DOHH2 (cell line): ENCODE measurements at regions not wholly inside any gene's neighbourhood (a gene's known extent, or its start where the extent isn't known, plus 50 kb on each side); places are given as distances from the start of the nearest gene placed in this dataset.

Experiments used
- H3F3A ChIP-seq: fragments of 200-600 bp; sonication (generic), shearing (Covaris generic); 2 replicates; pipeline ENCODE4 v1.6.0; 2016; ENCODE audit warnings: antibody characterized with exemption, mild to moderate bottlenecking; ENCODE audit not compliant: control insufficient read depth, insufficient read depth
- H3K27ac ChIP-seq: fragments of 200-600 bp; sonication (generic); 2 replicates; pipeline ENCODE4 v1.5.1; 2014; ENCODE audit warnings: low read depth, mild to moderate bottlenecking, low read length, moderate library complexity
- H3K27me3 ChIP-seq: fragments of 200-600 bp; sonication (generic); 2 replicates; pipeline ENCODE4 v1.6.1; 2014; ENCODE audit warnings: mild to moderate bottlenecking, low read length, mixed read lengths; ENCODE audit not compliant: control insufficient read depth
- H3K36me3 ChIP-seq: fragments of 200-600 bp; sonication (generic); 2 replicates; pipeline ENCODE4 v1.6.1; 2014; ENCODE audit warnings: mild to moderate bottlenecking, low read length, moderate library complexity, mixed read lengths; ENCODE audit not compliant: control insufficient read depth
- H3K4me1 ChIP-seq: fragments of 200-600 bp; sonication (generic); 2 replicates; pipeline ENCODE4 v1.6.1; 2014; ENCODE audit warnings: mild to moderate bottlenecking, low read length, mixed read lengths; ENCODE audit not compliant: control insufficient read depth
- H3K4me2 ChIP-seq: fragments of 200-600 bp; sonication (generic); 2 replicates; pipeline ENCODE4 v1.6.0; 2014; ENCODE audit warnings: mild to moderate bottlenecking, low read length, moderate library complexity
- H3K4me3 ChIP-seq: fragments of 200-600 bp; sonication (generic); 2 replicates; pipeline ENCODE4 v1.5.1; 2014; ENCODE audit warnings: mild to moderate bottlenecking, low read length, mixed read lengths
- H3K79me2 ChIP-seq: fragments of 200-600 bp; sonication (generic); 2 replicates; pipeline ENCODE4 v1.6.1; 2014; ENCODE audit warnings: mild to moderate bottlenecking, low read length, mixed read lengths; ENCODE audit not compliant: control insufficient read depth
- H3K9me2 ChIP-seq: fragments of 200-600 bp; sonication (generic); replicated peaks from 2 replicates; pipeline ENCODE4 v1.6.1; 2014; ENCODE audit warnings: mild to moderate bottlenecking, low read length, mixed read lengths; ENCODE audit not compliant: control insufficient read depth
- H3K9me3 ChIP-seq: fragments of 200-600 bp; sonication (generic); 2 replicates; pipeline ENCODE4 v1.6.1; 2014; ENCODE audit warnings: antibody characterized with exemption, low read length, mixed read lengths; ENCODE audit not compliant: control insufficient read depth, insufficient read depth
- H4K20me1 ChIP-seq: fragments of 200-600 bp; sonication (generic); 2 replicates; pipeline ENCODE4 v1.6.0; 2014; ENCODE audit warnings: low read depth, mild to moderate bottlenecking, antibody characterized with exemption, low read length, moderate library complexity; ENCODE audit not compliant: control insufficient read depth, insufficient read depth
- CTCF ChIP-seq: fragments of 200-600 bp; sonication (generic); IDR thresholded peaks from one replicate; pipeline ENCODE4 v1.5.1; 2014; ENCODE audit warnings: antibody characterized with exemption, mild to moderate bottlenecking, low read depth, low read length; ENCODE audit not compliant: poor library complexity, severe bottlenecking
- EZH2phosphoT487 ChIP-seq: fragments of 200-600 bp; sonication (generic); IDR thresholded peaks from 2 replicates; pipeline ENCODE4 v1.6.1; 2017; ENCODE audit warnings: borderline replicate concordance, mild to moderate bottlenecking, antibody characterized with exemption, low read length, moderate library complexity, mixed read lengths

GRCh38 chr1:81209461-81209860, 591.3 kb upstream of the ADGRL2 start:
- Histone ChIP-seq H3K27ac (no peak overlapping the region), H3K36me3 (no peaks in the 10 kb centered on the region)
- TF ChIP-seq CTCF (no peak), EZH2phosphoT487 (no peak)

GRCh38 chr1:81208441-81208840, 592.3 kb upstream of the ADGRL2 start:
- H4K20me1 ChIP-seq: no peaks in the 10 kb centered on the region
- TF ChIP-seq EZH2phosphoT487: no peak
- TF ChIP-seq CTCF: no peak
- no peaks in the 10 kb centered on the region for H3K79me2 ChIP-seq
- no peaks in the 10 kb centered on the region for H3K9me3 ChIP-seq
- no peaks in the 10 kb centered on the region for H3K36me3 ChIP-seq
- H3K27me3 ChIP-seq: no peaks in the 10 kb centered on the region
- H3K4me3 ChIP-seq: no peak overlapping the region
- no peak overlapping the region for H3K27ac ChIP-seq
- no peak overlapping the region for H3K4me2 ChIP-seq
- H3K4me1 ChIP-seq: no peaks in the 10 kb centered on the region
- no peaks in the 10 kb centered on the region for H3F3A ChIP-seq
- H3K9me2 ChIP-seq: no peaks in the 10 kb centered on the region

More at GRCh38 chr1:81209461-81209860, 591.3 kb upstream of the ADGRL2 start:
- H3K79me2 ChIP-seq: no peaks in the 10 kb centered on the region
- no peaks in the 10 kb centered on the region for H3F3A ChIP-seq
- H3K9me3 ChIP-seq: no peaks in the 10 kb centered on the region
- no peaks in the 10 kb centered on the region for H3K4me1 ChIP-seq
- no peak overlapping the region for H3K4me3 ChIP-seq
- H3K9me2 ChIP-seq: no peaks in the 10 kb centered on the region
- no peaks in the 10 kb centered on the region for H3K27me3 ChIP-seq
- no peaks in the 10 kb centered on the region for H4K20me1 ChIP-seq
- H3K4me2 ChIP-seq: no peak overlapping the region

- no peaks in the 10 kb centered on the region for H3K9me2 ChIP-seq
- no peaks in the 10 kb centered on the region for H3K36me3 ChIP-seq
- no peaks in the 10 kb centered on the region for H3F3A ChIP-seq
- TF ChIP-seq EZH2phosphoT487 (no peak), CTCF (no peak)
- no peak overlapping the region for H3K4me3 ChIP-seq
- H3K27me3 ChIP-seq: no peaks in the 10 kb centered on the region
- H4K20me1 ChIP-seq: no peaks in the 10 kb centered on the region
- H3K27ac ChIP-seq: no peak overlapping the region
- no peaks in the 10 kb centered on the region for H3K4me1 ChIP-seq
- no peaks in the 10 kb centered on the region for H3K9me3 ChIP-seq
- H3K79me2 ChIP-seq: no peaks in the 10 kb centered on the region
- no peak overlapping the region for H3K4me2 ChIP-seq
Measured at GRCh38 chr1:81205956-81206355, 594.8 kb upstream of the ADGRL2 start.

- Histone ChIP-seq H3K4me2 (no peak overlapping the region), H3K36me3 (no peaks in the 10 kb centered on the region), H3K79me2 (no peaks in the 10 kb centered on the region), H3K27ac (no peak overlapping the region), H3K27me3 (no peaks in the 10 kb centered on the region), H3K9me2 (no peaks in the 10 kb centered on the region), H3K4me1 (no peaks in the 10 kb centered on the region), H3K4me3 (no peak overlapping the region), H3K9me3 (no peaks in the 10 kb centered on the region), H4K20me1 (no peaks in the 10 kb centered on the region), H3F3A (no peaks in the 10 kb centered on the region)
- no peak for TF ChIP-seq CTCF
- TF ChIP-seq EZH2phosphoT487: no peak
Measured at GRCh38 chr1:81201779-81202178, 599.0 kb upstream of the ADGRL2 start.
